Liver (tissue), 8 donors: ENCODE measurements at regions not wholly inside any gene's neighbourhood (a gene's known extent, or its start where the extent isn't known, plus 50 kb on each side); places are given as distances from the start of the nearest gene placed in this dataset.

Source experiments
- DNase-seq: peaks from one replicate; pipeline ENCODE4 v3.0.0-alpha.2; 2017; ENCODE audit warnings: low spot score
- H3K27ac ChIP-seq, 2 donors: one replicate each; pipeline ENCODE4 v1.7.0; 2013; ENCODE audit warnings: inconsistent platforms in 2 of 2, low read length in 2 of 2, control low read depth in 1 of 2, low read depth in 1 of 2, mild to moderate bottlenecking in 1 of 2
- H3K27me3 ChIP-seq, 4 donors: one replicate each; pipeline versions ENCODE4 v1.6.1 to v1.7.0; 2013; ENCODE audit warnings: low read length in 3 of 4, inconsistent platforms in 1 of 4, mild to moderate bottlenecking in 1 of 4, moderate library complexity in 1 of 4; ENCODE audit not compliant: control insufficient read depth in 4 of 4, insufficient read depth in 4 of 4
- H3K36me3 ChIP-seq, 4 donors: one replicate each; pipeline versions ENCODE4 v1.6.1 to v1.7.0; 2013; ENCODE audit warnings: low read length in 3 of 4, mild to moderate bottlenecking in 3 of 4, low read depth in 1 of 4, moderate library complexity in 1 of 4; ENCODE audit not compliant: control insufficient read depth in 4 of 4, insufficient read depth in 3 of 4
- H3K4me1 ChIP-seq, 4 donors: one replicate each; pipeline versions ENCODE4 v1.6.1 to v1.7.0; 2013; ENCODE audit warnings: low read length in 3 of 4, mild to moderate bottlenecking in 3 of 4, moderate library complexity in 1 of 4; ENCODE audit not compliant: control insufficient read depth in 4 of 4, insufficient read depth in 4 of 4
- H3K4me3 ChIP-seq, 3 donors: one replicate each; pipeline versions ENCODE4 v1.6.1 to v1.7.0; 2013; ENCODE audit warnings: low read length in 3 of 3, control low read depth in 1 of 3, low read depth in 1 of 3, mild to moderate bottlenecking in 1 of 3
- H3K9ac ChIP-seq, 2 donors: one replicate each; pipeline ENCODE4 v1.7.0; 2013; ENCODE audit warnings: low read length in 2 of 2, mild to moderate bottlenecking in 2 of 2, moderate library complexity in 2 of 2, control low read depth in 1 of 2, low read depth in 1 of 2
- H3K9me3 ChIP-seq, 4 donors: one replicate each; pipeline versions ENCODE4 v1.6.1 to v1.7.0; 2013; ENCODE audit warnings: low read length in 3 of 4; ENCODE audit not compliant: control insufficient read depth in 4 of 4
- EGR1 ChIP-seq, 2 donors: IDR thresholded peaks; 2 replicates each; pipeline ENCODE4 v1.6.1; 2016 to 2018; ENCODE audit warnings: antibody characterized with exemption in 2 of 2, low read depth in 2 of 2
- FOXA1 ChIP-seq: IDR thresholded peaks from 2 replicates; pipeline ENCODE4 v1.6.1; 2016; ENCODE audit warnings: antibody characterized with exemption
- FOXA2 ChIP-seq: IDR thresholded peaks from 2 replicates; pipeline ENCODE4 v1.6.1; 2016; ENCODE audit warnings: antibody characterized with exemption
- GABPA ChIP-seq, 2 donors: IDR thresholded peaks in 1 of 2; conservative IDR thresholded peaks in 1 of 2; 2 replicates each; pipeline ENCODE4 v1.6.1; 2016; ENCODE audit warnings: antibody characterized with exemption in 2 of 2, mild to moderate bottlenecking in 1 of 2, moderate library complexity in 1 of 2
- HNF4A ChIP-seq, 2 donors: conservative IDR thresholded peaks; 2 replicates each; pipeline ENCODE4 v1.6.1; 2016; ENCODE audit warnings: antibody characterized with exemption in 2 of 2, mild to moderate bottlenecking in 2 of 2
- HNF4G ChIP-seq: IDR thresholded peaks from 2 replicates; pipeline ENCODE4 v1.6.1; 2016; ENCODE audit warnings: antibody characterized with exemption
- JUND ChIP-seq, 2 donors: IDR thresholded peaks; 2 replicates each; pipeline ENCODE4 v1.6.1; 2016; ENCODE audit warnings: antibody characterized with exemption in 2 of 2
- NR2F2 ChIP-seq: IDR thresholded peaks from 2 replicates; pipeline ENCODE4 v1.6.1; 2016; ENCODE audit warnings: antibody characterized with exemption
- RXRA ChIP-seq, 2 donors: IDR thresholded peaks; 2 replicates each; pipeline ENCODE4 v1.6.1; 2017 to 2018; ENCODE audit warnings: antibody characterized with exemption in 2 of 2, mild to moderate bottlenecking in 1 of 2
- TAF1 ChIP-seq: conservative IDR thresholded peaks from 2 replicates; pipeline ENCODE4 v1.6.1; 2016; ENCODE audit warnings: antibody characterized with exemption, mild to moderate bottlenecking
- YY1 ChIP-seq: IDR thresholded peaks from 2 replicates; pipeline ENCODE4 v1.6.1; 2016; ENCODE audit warnings: antibody characterized with exemption, mild to moderate bottlenecking
- WGBS: extraction: QIAGEN DNeasy Blood & Tissue Kit; methylation state at CpG from one replicate; pipeline ENCODE4 v1.1.7; 2013; 5-methylcytosine and 5-hydroxymethylcytosine counted together
- TF ChIP-seq, protein P1 (sequence below): IDR thresholded peaks from 2 replicates; pipeline ENCODE4 v1.6.1; 2016; ENCODE audit warnings: antibody characterized with exemption
- TF ChIP-seq, protein P2 (sequence below): fragments of 150-350 bp; IDR thresholded peaks from 2 replicates; pipeline ENCODE4 v1.5.1; 2017; ENCODE audit warnings: improper control_type of control experiment, low read depth, low read length; ENCODE audit not compliant: missing input control
- TF ChIP-seq, protein P3 (sequence below): IDR thresholded peaks from 2 replicates; pipeline ENCODE4 v1.6.1; 2016; ENCODE audit warnings: antibody characterized with exemption, mild to moderate bottlenecking
- donor health status: healthy.
- donor health status: healthy.
- donor health status: healthy.
- donor health status: healthy.
- donor health status: healthy.

DNA sequence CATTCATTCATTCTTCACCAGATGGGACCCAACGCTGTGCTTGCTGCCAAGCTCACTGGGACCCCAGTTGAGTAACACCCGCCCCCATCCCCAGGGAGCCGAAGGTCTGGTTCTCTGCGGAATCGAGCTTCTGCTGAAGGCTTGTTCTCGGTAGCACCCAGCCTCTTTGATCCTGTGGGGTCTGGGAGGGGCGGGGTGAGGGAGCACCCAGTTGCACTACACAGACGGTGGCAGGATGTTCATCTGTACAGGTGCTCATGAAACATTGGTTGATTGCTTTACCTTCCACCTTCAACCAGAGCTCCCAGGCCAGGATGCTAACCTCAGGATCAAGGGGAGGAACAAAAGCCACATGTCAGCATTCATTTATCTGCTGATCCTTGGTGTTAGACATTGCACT is 77.7 kb upstream of the RGMA start:
- 70% methylated on average over 8 of the region's 8 CpGs for WGBS

DNA sequence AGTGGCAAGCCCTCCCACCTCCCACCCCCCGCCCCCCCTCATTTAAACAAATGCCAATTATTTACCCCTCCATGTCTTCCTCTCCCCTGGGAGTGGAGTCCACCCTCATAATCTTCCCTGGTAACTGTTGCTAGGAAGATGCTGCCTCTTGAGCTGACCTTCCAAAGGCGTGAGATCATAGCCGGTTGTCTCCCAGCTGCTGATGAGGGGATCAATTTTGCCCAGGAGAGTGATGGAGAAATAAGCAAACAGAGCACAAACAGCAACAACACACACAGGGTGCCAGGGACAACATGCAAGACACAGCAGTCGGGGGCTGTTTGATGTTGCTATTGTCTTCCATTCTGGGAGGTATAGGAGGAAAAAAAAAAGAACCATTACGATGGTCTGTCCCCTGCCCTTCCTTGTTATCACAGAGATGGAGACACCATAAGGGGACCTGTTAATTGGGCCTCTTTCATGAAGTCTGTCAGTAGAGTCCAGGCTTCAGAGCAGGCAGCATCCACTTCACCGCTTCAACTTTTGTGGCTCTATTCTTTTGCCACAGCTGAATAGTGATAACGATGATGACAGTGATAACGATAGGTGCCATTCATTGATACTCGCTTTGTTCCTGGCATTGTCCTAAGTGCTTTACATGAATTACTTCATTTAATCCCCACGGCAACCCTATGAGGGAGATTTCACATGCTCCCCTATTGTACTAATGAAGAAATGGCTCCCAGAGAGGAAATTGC is 76.9 kb upstream of the RGMA start:
- TF ChIP-seq NR2F2 (no peak), EGR1 (IDR thresholded peaks at IDR 0.05; ENCODE audit: low read depth in 2 of 2) (no peak), FOXA2 (no peak), HNF4G (no peak), GABPA (IDR thresholded peaks at IDR 0.05 in 1 of 2, conservative IDR thresholded peaks at IDR 0.05 in 1 of 2) (no peak), JUND (IDR thresholded peaks at IDR 0.05) (no peak)
- TF ChIP-seq, protein P1, sequence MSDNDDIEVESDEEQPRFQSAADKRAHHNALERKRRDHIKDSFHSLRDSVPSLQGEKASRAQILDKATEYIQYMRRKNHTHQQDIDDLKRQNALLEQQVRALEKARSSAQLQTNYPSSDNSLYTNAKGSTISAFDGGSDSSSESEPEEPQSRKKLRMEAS = no peak
- Histone ChIP-seq H3K36me3 (no peaks in the 10 kb centered on the region), H3K27ac (no peak overlapping the region), H3K9ac (no peak overlapping the region), H3K4me1 (no peaks in the 10 kb centered on the region), H3K4me3 (no peak overlapping the region), H3K9me3 (no peaks in the 10 kb centered on the region), H3K27me3 (peaks cover 0 to 13% (median 2%) of the 10 kb centered on the region in 4 donors)
- WGBS = 57% methylated on average over 10 of the region's 10 CpGs
- DNase-seq = no peak

More for the DNA sequence above, 77.7 kb upstream of the RGMA start:
- Histone ChIP-seq H3K9me3 (no peaks in the 10 kb centered on the region), H3K27ac (no peak overlapping the region), H3K9ac (no peak overlapping the region), H3K4me1 (no peaks in the 10 kb centered on the region), H3K36me3 (no peaks in the 10 kb centered on the region), H3K27me3 (peaks cover 0 to 17% (median 2%) of the 10 kb centered on the region in 4 donors), H3K4me3 (no peak overlapping the region)
- TF ChIP-seq, protein P1 = no peak
- TF ChIP-seq FOXA2 (no peak), YY1 (no peak), EGR1 (IDR thresholded peaks at IDR 0.05; ENCODE audit: low read depth in 2 of 2) (no peak)
- TF ChIP-seq, protein P2, sequence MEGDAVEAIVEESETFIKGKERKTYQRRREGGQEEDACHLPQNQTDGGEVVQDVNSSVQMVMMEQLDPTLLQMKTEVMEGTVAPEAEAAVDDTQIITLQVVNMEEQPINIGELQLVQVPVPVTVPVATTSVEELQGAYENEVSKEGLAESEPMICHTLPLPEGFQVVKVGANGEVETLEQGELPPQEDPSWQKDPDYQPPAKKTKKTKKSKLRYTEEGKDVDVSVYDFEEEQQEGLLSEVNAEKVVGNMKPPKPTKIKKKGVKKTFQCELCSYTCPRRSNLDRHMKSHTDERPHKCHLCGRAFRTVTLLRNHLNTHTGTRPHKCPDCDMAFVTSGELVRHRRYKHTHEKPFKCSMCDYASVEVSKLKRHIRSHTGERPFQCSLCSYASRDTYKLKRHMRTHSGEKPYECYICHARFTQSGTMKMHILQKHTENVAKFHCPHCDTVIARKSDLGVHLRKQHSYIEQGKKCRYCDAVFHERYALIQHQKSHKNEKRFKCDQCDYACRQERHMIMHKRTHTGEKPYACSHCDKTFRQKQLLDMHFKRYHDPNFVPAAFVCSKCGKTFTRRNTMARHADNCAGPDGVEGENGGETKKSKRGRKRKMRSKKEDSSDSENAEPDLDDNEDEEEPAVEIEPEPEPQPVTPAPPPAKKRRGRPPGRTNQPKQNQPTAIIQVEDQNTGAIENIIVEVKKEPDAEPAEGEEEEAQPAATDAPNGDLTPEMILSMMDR = no peak
- TF ChIP-seq, protein P3, sequence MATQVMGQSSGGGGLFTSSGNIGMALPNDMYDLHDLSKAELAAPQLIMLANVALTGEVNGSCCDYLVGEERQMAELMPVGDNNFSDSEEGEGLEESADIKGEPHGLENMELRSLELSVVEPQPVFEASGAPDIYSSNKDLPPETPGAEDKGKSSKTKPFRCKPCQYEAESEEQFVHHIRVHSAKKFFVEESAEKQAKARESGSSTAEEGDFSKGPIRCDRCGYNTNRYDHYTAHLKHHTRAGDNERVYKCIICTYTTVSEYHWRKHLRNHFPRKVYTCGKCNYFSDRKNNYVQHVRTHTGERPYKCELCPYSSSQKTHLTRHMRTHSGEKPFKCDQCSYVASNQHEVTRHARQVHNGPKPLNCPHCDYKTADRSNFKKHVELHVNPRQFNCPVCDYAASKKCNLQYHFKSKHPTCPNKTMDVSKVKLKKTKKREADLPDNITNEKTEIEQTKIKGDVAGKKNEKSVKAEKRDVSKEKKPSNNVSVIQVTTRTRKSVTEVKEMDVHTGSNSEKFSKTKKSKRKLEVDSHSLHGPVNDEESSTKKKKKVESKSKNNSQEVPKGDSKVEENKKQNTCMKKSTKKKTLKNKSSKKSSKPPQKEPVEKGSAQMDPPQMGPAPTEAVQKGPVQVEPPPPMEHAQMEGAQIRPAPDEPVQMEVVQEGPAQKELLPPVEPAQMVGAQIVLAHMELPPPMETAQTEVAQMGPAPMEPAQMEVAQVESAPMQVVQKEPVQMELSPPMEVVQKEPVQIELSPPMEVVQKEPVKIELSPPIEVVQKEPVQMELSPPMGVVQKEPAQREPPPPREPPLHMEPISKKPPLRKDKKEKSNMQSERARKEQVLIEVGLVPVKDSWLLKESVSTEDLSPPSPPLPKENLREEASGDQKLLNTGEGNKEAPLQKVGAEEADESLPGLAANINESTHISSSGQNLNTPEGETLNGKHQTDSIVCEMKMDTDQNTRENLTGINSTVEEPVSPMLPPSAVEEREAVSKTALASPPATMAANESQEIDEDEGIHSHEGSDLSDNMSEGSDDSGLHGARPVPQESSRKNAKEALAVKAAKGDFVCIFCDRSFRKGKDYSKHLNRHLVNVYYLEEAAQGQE = no peak
- DNase-seq = no peak

DNA sequence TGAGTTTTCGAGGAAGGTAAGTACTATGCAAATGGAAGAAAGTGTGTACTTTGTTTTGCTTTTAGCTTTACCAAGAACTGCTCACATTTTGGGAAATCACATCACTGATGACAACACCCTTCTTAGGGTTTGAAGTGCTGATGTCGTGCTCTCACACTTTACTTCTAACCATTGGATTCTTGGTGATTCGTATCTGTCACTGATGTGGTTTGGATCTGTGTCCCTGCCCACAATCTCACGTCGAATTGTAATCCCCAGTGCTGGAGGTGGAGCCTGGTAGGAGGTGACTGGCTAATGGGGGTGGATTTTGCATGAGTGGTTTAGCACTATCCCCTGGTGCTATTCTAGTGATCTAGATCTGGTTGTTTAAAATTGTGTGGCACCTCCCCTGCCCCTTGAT is 75.4 kb upstream of the RGMA start:
- Histone ChIP-seq H3K9ac (no peak overlapping the region), H3K36me3 (no peaks in the 10 kb centered on the region), H3K27ac (no peak overlapping the region), H3K27me3 (peaks cover 0 to 11% (median 0%) of the 10 kb centered on the region in 4 donors), H3K4me1 (no peaks in the 10 kb centered on the region), H3K9me3 (no peaks in the 10 kb centered on the region), H3K4me3 (no peak overlapping the region)
- DNase-seq = no peak
- WGBS = 48% methylated on average over 5 of the region's 5 CpGs
- TF ChIP-seq, protein P1 = no peak
- TF ChIP-seq GABPA (IDR thresholded peaks at IDR 0.05 in 1 of 2, conservative IDR thresholded peaks at IDR 0.05 in 1 of 2) (no peak), HNF4A (conservative IDR thresholded peaks at IDR 0.05) (no peak), YY1 (no peak), EGR1 (IDR thresholded peaks at IDR 0.05; ENCODE audit: low read depth in 2 of 2) (no peak), TAF1 (no peak), FOXA1 (no peak), RXRA (IDR thresholded peaks at IDR 0.05) (no peak), JUND (IDR thresholded peaks at IDR 0.05) (no peak)
- TF ChIP-seq, protein P2 = no peak
